NT2/D1 (cell line): ENCODE measurements at regions not wholly inside any gene's neighbourhood (a gene's known extent, or its start where the extent isn't known, plus 50 kb on each side); places are given as distances from the start of the nearest gene placed in this dataset.

ENCODE experiments used
- DNase-seq: peaks from one replicate; pipeline ENCODE4 v3.0.0-alpha.2; 2011; ENCODE audit warnings: low read depth, low spot score
- H3K27me3 ChIP-seq: 2 replicates; pipeline ENCODE4 v1.6.0; 2011; ENCODE audit warnings: mild to moderate bottlenecking; ENCODE audit not compliant: insufficient read length, insufficient read depth
- H3K36me3 ChIP-seq: 2 replicates; pipeline ENCODE4 v1.6.1; 2011; ENCODE audit warnings: mild to moderate bottlenecking, low read length, mixed read lengths; ENCODE audit not compliant: insufficient read depth, insufficient read length
- H3K4me1 ChIP-seq: 2 replicates; pipeline ENCODE4 v1.5.1; 2011; ENCODE audit not compliant: insufficient read depth, insufficient read length
- H3K4me3 ChIP-seq: 2 replicates; pipeline ENCODE4 v1.5.1; 2011; ENCODE audit warnings: low read depth; ENCODE audit not compliant: insufficient read length
- H3K9ac ChIP-seq: 2 replicates; pipeline ENCODE4 v1.6.0; 2011; ENCODE audit warnings: low read depth; ENCODE audit not compliant: insufficient read length
- H3K9me3 ChIP-seq: 2 replicates; pipeline ENCODE4 v1.5.1; 2011; ENCODE audit warnings: mild to moderate bottlenecking, low read length; ENCODE audit not compliant: insufficient read depth
- SUZ12 ChIP-seq: IDR thresholded peaks from 2 replicates; pipeline ENCODE4 v1.6.1; 2011; ENCODE audit not compliant: insufficient read length, insufficient read depth; ENCODE audit errors: extremely low read depth
- YY1 ChIP-seq: IDR thresholded peaks from 2 replicates; pipeline ENCODE4 v1.6.1; 2011; ENCODE audit not compliant: insufficient read length, insufficient read depth
- ZNF274 ChIP-seq: IDR thresholded peaks from 2 replicates; pipeline ENCODE4 v1.6.1; 2011; ENCODE audit warnings: mild to moderate bottlenecking, low read depth, low read length

DNA sequence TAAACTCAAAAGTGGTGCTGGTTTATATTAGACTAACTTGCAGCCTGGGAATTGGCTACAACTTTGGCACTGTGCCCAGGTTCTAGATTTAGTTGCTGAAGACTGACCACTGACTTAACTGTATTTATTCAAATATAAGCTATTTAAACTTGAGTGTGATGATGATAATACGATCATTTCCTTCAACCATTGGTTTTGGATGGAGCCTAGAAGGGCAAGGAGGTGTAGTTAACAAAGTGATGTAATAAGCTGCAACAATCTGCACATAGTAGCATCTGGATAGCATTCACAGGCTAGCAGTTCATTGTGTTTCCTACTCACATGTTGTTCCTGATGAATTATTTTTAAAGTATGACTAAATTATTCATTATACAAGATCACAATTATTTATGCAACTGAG, 55.2 kb upstream of the DACH1 start:
- no peaks in the 10 kb centered on the region for H3K27me3 ChIP-seq
- H3K4me3 ChIP-seq, result no peak overlapping the region
- no peaks in the 10 kb centered on the region for H3K4me1 ChIP-seq
- DNase-seq, result no peak
- H3K9ac ChIP-seq, result no peak overlapping the region
- no peaks in the 10 kb centered on the region for H3K36me3 ChIP-seq
- H3K9me3 ChIP-seq, result no peaks in the 10 kb centered on the region
- TF ChIP-seq ZNF274 (no peak), SUZ12 (no peak), YY1 (no peak)
